ENCODE measurements at regions not wholly inside any gene's neighbourhood (a gene's known extent, or its start where the extent isn't known, plus 50 kb on each side); places are given as distances from the start of the nearest gene placed in this dataset.

DNA sequence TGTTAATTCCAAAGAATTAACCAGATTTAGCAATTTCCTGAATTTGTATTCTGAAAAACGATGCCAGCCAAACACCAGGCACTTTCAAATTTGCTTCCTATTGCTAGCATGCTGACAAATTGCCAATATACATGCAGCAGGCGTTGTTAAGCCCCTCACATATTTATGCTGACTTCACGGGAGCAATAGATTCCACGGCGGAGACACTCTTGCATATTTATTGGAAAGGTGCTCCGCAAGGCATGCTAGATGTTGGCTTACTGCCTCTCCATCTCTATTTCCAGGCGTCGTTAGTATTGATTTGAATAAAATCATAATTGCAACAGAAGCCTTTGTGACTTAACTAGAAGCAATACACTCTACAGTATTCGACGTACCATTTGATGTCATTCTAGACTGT lies 211.0 kb upstream of the IRX5 start:
- Histone ChIP-seq H3K4me2 (ENCODE audit: low read length) (no peak overlapping the region), H3K9ac (ENCODE audit: low read length) (no peak overlapping the region), H3K27ac (ENCODE audit: low read length) (no peak overlapping the region), H3F3A (ENCODE audit: insufficient read depth, low read length, poor library complexity, severe bottlenecking) (no peaks in the 10 kb centered on the region), H3K9me3 (ENCODE audit: low read length) (no peaks in the 10 kb centered on the region), H3K36me3 (ENCODE audit: insufficient read depth, low read length) (no peaks in the 10 kb centered on the region), H3K4me3 (ENCODE audit: low read length) (no peak overlapping the region), H3K9me2 (ENCODE audit: insufficient read depth, low read length) (no peaks in the 10 kb centered on the region), H4K20me1 (ENCODE audit: insufficient read depth) (no peaks in the 10 kb centered on the region), H3K79me2 (replicated peaks; ENCODE audit: insufficient read depth, low read length) (no peaks in the 10 kb centered on the region), H2AFZ (ENCODE audit: low read depth, low read length) (no peak overlapping the region), H3K27me3 (ENCODE audit: insufficient read depth, low read depth, low read length) (no peaks in the 10 kb centered on the region)
- TF ChIP-seq EP300 (conservative IDR thresholded peaks at IDR 0.05; ENCODE audit: poor library complexity, severe bottlenecking) (no peak), SMC3 (conservative IDR thresholded peaks at IDR 0.05; ENCODE audit: poor library complexity) (no peak), RAD21 (conservative IDR thresholded peaks at IDR 0.05) (no peak), EZH2 (IDR thresholded peaks at IDR 0.05; ENCODE audit: borderline replicate concordance, insufficient read depth, low read length, poor library complexity, severe bottlenecking) (no peak), POLR2AphosphoS5 (IDR thresholded peaks at IDR 0.05) (no peak)
- TF ChIP-seq, protein P1, sequence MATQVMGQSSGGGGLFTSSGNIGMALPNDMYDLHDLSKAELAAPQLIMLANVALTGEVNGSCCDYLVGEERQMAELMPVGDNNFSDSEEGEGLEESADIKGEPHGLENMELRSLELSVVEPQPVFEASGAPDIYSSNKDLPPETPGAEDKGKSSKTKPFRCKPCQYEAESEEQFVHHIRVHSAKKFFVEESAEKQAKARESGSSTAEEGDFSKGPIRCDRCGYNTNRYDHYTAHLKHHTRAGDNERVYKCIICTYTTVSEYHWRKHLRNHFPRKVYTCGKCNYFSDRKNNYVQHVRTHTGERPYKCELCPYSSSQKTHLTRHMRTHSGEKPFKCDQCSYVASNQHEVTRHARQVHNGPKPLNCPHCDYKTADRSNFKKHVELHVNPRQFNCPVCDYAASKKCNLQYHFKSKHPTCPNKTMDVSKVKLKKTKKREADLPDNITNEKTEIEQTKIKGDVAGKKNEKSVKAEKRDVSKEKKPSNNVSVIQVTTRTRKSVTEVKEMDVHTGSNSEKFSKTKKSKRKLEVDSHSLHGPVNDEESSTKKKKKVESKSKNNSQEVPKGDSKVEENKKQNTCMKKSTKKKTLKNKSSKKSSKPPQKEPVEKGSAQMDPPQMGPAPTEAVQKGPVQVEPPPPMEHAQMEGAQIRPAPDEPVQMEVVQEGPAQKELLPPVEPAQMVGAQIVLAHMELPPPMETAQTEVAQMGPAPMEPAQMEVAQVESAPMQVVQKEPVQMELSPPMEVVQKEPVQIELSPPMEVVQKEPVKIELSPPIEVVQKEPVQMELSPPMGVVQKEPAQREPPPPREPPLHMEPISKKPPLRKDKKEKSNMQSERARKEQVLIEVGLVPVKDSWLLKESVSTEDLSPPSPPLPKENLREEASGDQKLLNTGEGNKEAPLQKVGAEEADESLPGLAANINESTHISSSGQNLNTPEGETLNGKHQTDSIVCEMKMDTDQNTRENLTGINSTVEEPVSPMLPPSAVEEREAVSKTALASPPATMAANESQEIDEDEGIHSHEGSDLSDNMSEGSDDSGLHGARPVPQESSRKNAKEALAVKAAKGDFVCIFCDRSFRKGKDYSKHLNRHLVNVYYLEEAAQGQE (IDR thresholded peaks at IDR 0.05; ENCODE audit: borderline replicate concordance) = no peak

DNA sequence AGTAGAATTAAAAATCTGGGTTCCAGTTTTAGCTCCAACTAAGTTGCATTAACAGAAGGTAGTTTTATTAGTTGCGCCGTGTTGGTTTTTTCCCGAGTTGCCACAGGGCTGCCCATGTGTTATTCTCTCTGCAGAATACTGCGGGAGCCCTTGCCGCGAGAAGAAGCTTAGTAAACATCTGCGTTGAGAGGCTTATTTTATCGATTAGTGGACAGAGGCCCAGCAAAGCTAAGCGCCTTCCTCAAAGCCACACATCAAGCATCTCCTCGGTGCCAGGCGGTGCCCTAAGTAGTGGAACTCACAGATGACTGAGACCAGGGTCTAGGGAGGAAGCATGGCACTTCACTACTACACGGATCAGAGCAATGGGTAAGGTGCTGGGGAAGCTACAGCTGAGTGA lies 212.3 kb upstream of the IRX5 start:
- Histone ChIP-seq H3K9me2 (ENCODE audit: insufficient read depth, low read length) (no peaks in the 10 kb centered on the region), H3K27me3 (ENCODE audit: insufficient read depth, low read depth, low read length) (no peaks in the 10 kb centered on the region), H3K27ac (ENCODE audit: low read length) (no peak overlapping the region), H3K4me2 (ENCODE audit: low read length) (no peak overlapping the region), H4K20me1 (ENCODE audit: insufficient read depth) (no peaks in the 10 kb centered on the region), H3K4me3 (ENCODE audit: low read length) (no peak overlapping the region), H2AFZ (ENCODE audit: low read depth, low read length) (no peak overlapping the region), H3K9ac (ENCODE audit: low read length) (no peak overlapping the region), H3K79me2 (replicated peaks; ENCODE audit: insufficient read depth, low read length) (no peaks in the 10 kb centered on the region), H3F3A (ENCODE audit: insufficient read depth, low read length, poor library complexity, severe bottlenecking) (no peaks in the 10 kb centered on the region), H3K36me3 (ENCODE audit: insufficient read depth, low read length) (no peaks in the 10 kb centered on the region), H3K9me3 (ENCODE audit: low read length) (no peaks in the 10 kb centered on the region)
- no peak for TF ChIP-seq EZH2 (IDR thresholded peaks at IDR 0.05; ENCODE audit: borderline replicate concordance, insufficient read depth, low read length, poor library complexity, severe bottlenecking)
- no peak for TF ChIP-seq EP300 (conservative IDR thresholded peaks at IDR 0.05; ENCODE audit: poor library complexity, severe bottlenecking)
- TF ChIP-seq TAF1 (IDR thresholded peaks at IDR 0.05; ENCODE audit: low read depth) = no peak
- TF ChIP-seq MXI1 (conservative IDR thresholded peaks at IDR 0.05; ENCODE audit: poor library complexity, severe bottlenecking) = no peak
- TF ChIP-seq, protein P1 (IDR thresholded peaks at IDR 0.05; ENCODE audit: borderline replicate concordance) = no peak
- no peak for TF ChIP-seq POLR2AphosphoS5 (IDR thresholded peaks at IDR 0.05)
